SK-N-SH (cell line): ENCODE measurements at regions not wholly inside any gene's neighbourhood (a gene's known extent, or its start where the extent isn't known, plus 50 kb on each side); places are given as distances from the start of the nearest gene placed in this dataset.

ENCODE experiments used
- CTCF ChIA-PET: fragments of 300-600, 350-600 bp; formaldehyde crosslinking; extraction: SDS; loops from one replicate; lab custom pipeline; 2021; lab: Yijun Ruan, JAX
- POLR2A ChIA-PET: fragments of 350-600 bp; sonication (Branson Sonifier 250); formaldehyde crosslinking; extraction: SDS; loops from one replicate; lab custom pipeline; 2020; ENCODE audit warnings: antibody characterized with exemption, inconsistent platforms; lab: Yijun Ruan, JAX
- DNase-seq: peaks from one replicate; pipeline ENCODE4 v3.0.0; 2012
- H2AFZ ChIP-seq: fragments of 200-600 bp; sonication (generic); 2 replicates; pipeline ENCODE4 v1.8.1; 2016; ENCODE audit warnings: antibody characterized with exemption, mild to moderate bottlenecking, low read depth
- H3F3A ChIP-seq: fragments of 200-600 bp; sonication (generic); replicated peaks from 2 replicates; pipeline ENCODE3; 2016; ENCODE audit warnings: antibody characterized with exemption, mild to moderate bottlenecking; ENCODE audit not compliant: insufficient read depth
- H3K27ac ChIP-seq, 2 experiments: fragments of 200-500 bp in 1 of 2; fragments of 200-600 bp in 1 of 2; sonication (Bioruptor generic) in 1 of 2; sonication (generic), shearing (Covaris generic) in 1 of 2; 2 replicates each; pipeline versions ENCODE4 v1.5.1 to v1.6.1; 2014 to 2016; ENCODE audit warnings: low read depth in 2 of 2, inconsistent platforms in 1 of 2, low read length in 1 of 2, mild to moderate bottlenecking in 1 of 2, mixed read lengths in 1 of 2
- H3K27me3 ChIP-seq: fragments of 200-600 bp; sonication (generic), shearing (Covaris generic); 2 replicates; pipeline ENCODE4 v1.6.1; 2016; ENCODE audit warnings: mixed run types; ENCODE audit not compliant: insufficient read depth
- H3K36me3 ChIP-seq, 2 experiments: fragments of 200-500 bp in 1 of 2; fragments of 200-600 bp in 1 of 2; sonication (Bioruptor generic) in 1 of 2; sonication (generic) in 1 of 2; replicated peaks in 1 of 2; 2 replicates each; pipeline versions ENCODE3 to v1.5.1; 2014 to 2016; ENCODE audit warnings: low read length in 1 of 2, mild to moderate bottlenecking in 1 of 2; ENCODE audit not compliant: insufficient read depth in 2 of 2, control insufficient read depth in 1 of 2
- H3K4me1 ChIP-seq, 2 experiments: fragments of 200-500 bp in 1 of 2; fragments of 200-600 bp in 1 of 2; sonication (Bioruptor generic) in 1 of 2; sonication (generic), shearing (Covaris generic) in 1 of 2; 2 replicates each; pipeline versions ENCODE4 v1.5.1 to v1.6.1; 2014 to 2016; ENCODE audit warnings: low read depth in 1 of 2, low read length in 1 of 2, mixed run types in 1 of 2; ENCODE audit not compliant: insufficient read depth in 2 of 2, control insufficient read depth in 1 of 2
- H3K4me2 ChIP-seq: fragments of 200-600 bp; sonication (generic), shearing (Covaris generic); 2 replicates; pipeline ENCODE4 v1.6.1; 2017; ENCODE audit warnings: mixed run types
- H3K4me3 ChIP-seq, 2 experiments: fragments of 200-500 bp in 1 of 2; fragments of 200-600 bp in 1 of 2; sonication (Bioruptor generic) in 1 of 2; sonication (generic), shearing (Covaris generic) in 1 of 2; 2 replicates each; pipeline versions ENCODE4 v1.5.1 to v1.8.1; 2014 to 2016; ENCODE audit warnings: low read depth in 2 of 2, inconsistent platforms in 1 of 2, low read length in 1 of 2, mild to moderate bottlenecking in 1 of 2, mixed read lengths in 1 of 2, moderate library complexity in 1 of 2
- H3K79me2 ChIP-seq: fragments of 200-600 bp; sonication (generic); 2 replicates; pipeline ENCODE4 v1.8.1; 2017; ENCODE audit warnings: mild to moderate bottlenecking; ENCODE audit not compliant: insufficient read depth
- H3K9ac ChIP-seq: fragments of 200-600 bp; sonication (generic); 2 replicates; pipeline ENCODE4 v1.6.1; 2017; ENCODE audit warnings: mixed run types
- H3K9me2 ChIP-seq: fragments of 200-600 bp; sonication (generic); 2 replicates; pipeline ENCODE4 v1.6.1; 2017; ENCODE audit warnings: mixed run types
- H3K9me3 ChIP-seq: fragments of 200-600 bp; sonication (generic); 2 replicates; pipeline ENCODE4 v1.6.1; 2017; ENCODE audit warnings: mixed run types, mild to moderate bottlenecking, moderate library complexity
- H4K20me1 ChIP-seq: fragments of 200-600 bp; sonication (generic); 2 replicates; pipeline ENCODE4 v1.6.1; 2017; ENCODE audit warnings: mild to moderate bottlenecking, mixed run types; ENCODE audit not compliant: insufficient read depth
- CHD2 ChIP-seq: fragments of 150-350 bp; IDR thresholded peaks from 2 replicates; pipeline ENCODE4 v1.6.1; 2018; ENCODE audit warnings: low read length; ENCODE audit not compliant: partially characterized antibody
- ELF1 ChIP-seq: IDR thresholded peaks from 2 replicates; pipeline ENCODE4 v1.4.0; 2012
- EP300 ChIP-seq, 2 experiments: IDR thresholded peaks; 2 replicates each; pipeline versions ENCODE4 v1.4.0 to v1.6.1; 2012; ENCODE audit warnings: borderline replicate concordance in 1 of 2, low read depth in 1 of 2, low read length in 1 of 2
- EZH2phosphoT487 ChIP-seq: fragments of 200-600 bp; sonication (generic); IDR thresholded peaks from 2 replicates; pipeline ENCODE4 v1.6.1; 2017; ENCODE audit warnings: low read depth, mixed run types, mild to moderate bottlenecking, antibody characterized with exemption, moderate library complexity, borderline replicate concordance
- FOXJ3 ChIP-seq: sonication (generic); formaldehyde crosslinking; IDR thresholded peaks from 2 replicates; pipeline ENCODE4 v1.5.1; 2020; ENCODE audit warnings: mild to moderate bottlenecking, missing genetic modification reagents
- FOXM1 ChIP-seq: IDR thresholded peaks from 2 replicates; pipeline ENCODE4 v1.4.0; 2012; ENCODE audit warnings: low read depth, mild to moderate bottlenecking
- GABPA ChIP-seq: IDR thresholded peaks from 2 replicates; pipeline ENCODE4 v1.4.0; 2012; ENCODE audit warnings: low read depth, mild to moderate bottlenecking
- MEF2A ChIP-seq: IDR thresholded peaks from 2 replicates; pipeline ENCODE4 v1.4.0; 2012; ENCODE audit warnings: low read depth, borderline replicate concordance
- NFIC ChIP-seq: IDR thresholded peaks from 2 replicates; pipeline ENCODE4 v1.4.0; 2012; ENCODE audit warnings: borderline replicate concordance
- NRF1 ChIP-seq: IDR thresholded peaks from 2 replicates; pipeline ENCODE4 v1.6.1; 2012; ENCODE audit warnings: low read depth, mild to moderate bottlenecking, low read length
- POLR2AphosphoS5 ChIP-seq: IDR thresholded peaks from 2 replicates; pipeline ENCODE4 v1.6.1; 2012; ENCODE audit warnings: low read depth, low read length
- RCOR1 ChIP-seq: fragments of 150-350 bp; IDR thresholded peaks from 2 replicates; pipeline ENCODE4 v1.6.1; 2017; ENCODE audit warnings: antibody characterized with exemption, low read length
- RFX5 ChIP-seq: IDR thresholded peaks from 2 replicates; pipeline ENCODE4 v1.6.1; 2012; ENCODE audit warnings: mild to moderate bottlenecking, improper control_type of control experiment, low read length
- RXRA ChIP-seq: IDR thresholded peaks from 2 replicates; pipeline ENCODE4 v1.4.0; 2012; ENCODE audit warnings: low read depth, mild to moderate bottlenecking, borderline replicate concordance
- SMC3 ChIP-seq: IDR thresholded peaks from 2 replicates; pipeline ENCODE4 v1.6.1; 2012; ENCODE audit warnings: low read depth, low read length, improper control_type of control experiment
- TCF12 ChIP-seq: IDR thresholded peaks from 2 replicates; pipeline ENCODE4 v1.4.0; 2012
- TEAD4 ChIP-seq: IDR thresholded peaks from 2 replicates; pipeline ENCODE4 v1.4.0; 2012; ENCODE audit warnings: mild to moderate bottlenecking, borderline replicate concordance; ENCODE audit not compliant: insufficient read depth
- YY1 ChIP-seq: IDR thresholded peaks from 2 replicates; pipeline ENCODE4 v1.4.0; 2012; ENCODE audit warnings: low read depth, mild to moderate bottlenecking
- WGBS: methylation state at CpG from one replicate; pipeline ENCODE4 v1.1.6; 2017; ENCODE audit warnings: low lambda C conversion rate; 5-methylcytosine and 5-hydroxymethylcytosine counted together
- TF ChIP-seq, protein P1 (sequence below): IDR thresholded peaks from 2 replicates; pipeline ENCODE4; 2012
- TF ChIP-seq, protein P2 (sequence below): IDR thresholded peaks from 2 replicates; pipeline ENCODE4 v1.4.0; 2012; ENCODE audit warnings: low read depth, borderline replicate concordance
- TF ChIP-seq, protein P3 (sequence below): fragments of 150-350 bp; IDR thresholded peaks from 2 replicates; pipeline ENCODE4 v1.6.1; 2016; ENCODE audit warnings: mild to moderate bottlenecking, low read depth, low read length
- TF ChIP-seq, protein P4 (sequence below): fragments of 150-350 bp; IDR thresholded peaks from 2 replicates; pipeline ENCODE4 v1.6.1; 2017; ENCODE audit warnings: antibody characterized with exemption, low read length, low read depth, borderline replicate concordance

DNA sequence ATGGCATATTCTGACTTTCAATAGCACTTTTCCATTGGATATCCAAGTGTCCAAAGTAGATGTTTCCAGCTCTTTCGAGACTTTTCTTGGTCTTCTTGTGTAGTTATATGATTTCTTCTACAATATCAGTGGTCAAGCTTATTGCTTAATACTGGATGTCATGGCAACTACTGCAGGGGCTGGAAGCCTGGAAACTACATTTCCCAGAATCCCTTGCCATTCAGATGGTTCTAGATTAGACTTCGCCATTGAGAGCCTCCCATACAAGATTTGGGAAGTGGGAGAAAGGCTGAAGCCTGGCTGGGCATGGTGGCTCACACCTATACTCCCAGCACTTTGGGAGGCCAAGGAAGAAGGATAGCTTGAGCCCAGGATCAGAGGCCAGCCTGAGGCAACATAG lies 153.6 kb downstream of the C16orf95 start:
- Histone ChIP-seq H3K36me3 (no peaks in the 10 kb centered on the region), H3K79me2 (no peaks in the 10 kb centered on the region), H3K4me3 (no peak overlapping the region), H4K20me1 (no peaks in the 10 kb centered on the region), H3K4me1 (no peaks in the 10 kb centered on the region), H3K9me2 (no peaks in the 10 kb centered on the region), H3K4me2 (no peak overlapping the region), H3F3A (no peaks in the 10 kb centered on the region), H3K9me3 (no peaks in the 10 kb centered on the region), H2AFZ (no peak overlapping the region), H3K27me3 (peaks cover 42% of the 10 kb centered on the region), H3K27ac (no peak overlapping the region), H3K9ac (no peak overlapping the region)
- ChIA-PET POLR2A (no interaction called here), CTCF (no interaction called here)
- no peak for DNase-seq
- 3% methylated on average over 2 of the region's 2 CpGs for WGBS
- TF ChIP-seq, protein P1, sequence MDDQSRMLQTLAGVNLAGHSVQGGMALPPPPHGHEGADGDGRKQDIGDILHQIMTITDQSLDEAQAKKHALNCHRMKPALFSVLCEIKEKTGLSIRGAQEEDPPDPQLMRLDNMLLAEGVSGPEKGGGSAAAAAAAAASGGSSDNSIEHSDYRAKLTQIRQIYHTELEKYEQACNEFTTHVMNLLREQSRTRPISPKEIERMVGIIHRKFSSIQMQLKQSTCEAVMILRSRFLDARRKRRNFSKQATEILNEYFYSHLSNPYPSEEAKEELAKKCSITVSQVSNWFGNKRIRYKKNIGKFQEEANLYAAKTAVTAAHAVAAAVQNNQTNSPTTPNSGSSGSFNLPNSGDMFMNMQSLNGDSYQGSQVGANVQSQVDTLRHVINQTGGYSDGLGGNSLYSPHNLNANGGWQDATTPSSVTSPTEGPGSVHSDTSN = no peak
- TF ChIP-seq RCOR1 (no peak), SMC3 (no peak), YY1 (no peak), POLR2AphosphoS5 (no peak), RFX5 (no peak), NRF1 (no peak), RXRA (no peak), EZH2phosphoT487 (no peak), FOXJ3 (CRISPR knock-in tag) (no peak)
- TF ChIP-seq, protein P2, sequence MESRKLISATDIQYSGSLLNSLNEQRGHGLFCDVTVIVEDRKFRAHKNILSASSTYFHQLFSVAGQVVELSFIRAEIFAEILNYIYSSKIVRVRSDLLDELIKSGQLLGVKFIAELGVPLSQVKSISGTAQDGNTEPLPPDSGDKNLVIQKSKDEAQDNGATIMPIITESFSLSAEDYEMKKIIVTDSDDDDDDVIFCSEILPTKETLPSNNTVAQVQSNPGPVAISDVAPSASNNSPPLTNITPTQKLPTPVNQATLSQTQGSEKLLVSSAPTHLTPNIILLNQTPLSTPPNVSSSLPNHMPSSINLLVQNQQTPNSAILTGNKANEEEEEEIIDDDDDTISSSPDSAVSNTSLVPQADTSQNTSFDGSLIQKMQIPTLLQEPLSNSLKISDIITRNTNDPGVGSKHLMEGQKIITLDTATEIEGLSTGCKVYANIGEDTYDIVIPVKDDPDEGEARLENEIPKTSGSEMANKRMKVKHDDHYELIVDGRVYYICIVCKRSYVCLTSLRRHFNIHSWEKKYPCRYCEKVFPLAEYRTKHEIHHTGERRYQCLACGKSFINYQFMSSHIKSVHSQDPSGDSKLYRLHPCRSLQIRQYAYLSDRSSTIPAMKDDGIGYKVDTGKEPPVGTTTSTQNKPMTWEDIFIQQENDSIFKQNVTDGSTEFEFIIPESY = no peak
- TF ChIP-seq, protein P3, sequence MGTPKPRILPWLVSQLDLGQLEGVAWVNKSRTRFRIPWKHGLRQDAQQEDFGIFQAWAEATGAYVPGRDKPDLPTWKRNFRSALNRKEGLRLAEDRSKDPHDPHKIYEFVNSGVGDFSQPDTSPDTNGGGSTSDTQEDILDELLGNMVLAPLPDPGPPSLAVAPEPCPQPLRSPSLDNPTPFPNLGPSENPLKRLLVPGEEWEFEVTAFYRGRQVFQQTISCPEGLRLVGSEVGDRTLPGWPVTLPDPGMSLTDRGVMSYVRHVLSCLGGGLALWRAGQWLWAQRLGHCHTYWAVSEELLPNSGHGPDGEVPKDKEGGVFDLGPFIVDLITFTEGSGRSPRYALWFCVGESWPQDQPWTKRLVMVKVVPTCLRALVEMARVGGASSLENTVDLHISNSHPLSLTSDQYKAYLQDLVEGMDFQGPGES = no peak

DNA sequence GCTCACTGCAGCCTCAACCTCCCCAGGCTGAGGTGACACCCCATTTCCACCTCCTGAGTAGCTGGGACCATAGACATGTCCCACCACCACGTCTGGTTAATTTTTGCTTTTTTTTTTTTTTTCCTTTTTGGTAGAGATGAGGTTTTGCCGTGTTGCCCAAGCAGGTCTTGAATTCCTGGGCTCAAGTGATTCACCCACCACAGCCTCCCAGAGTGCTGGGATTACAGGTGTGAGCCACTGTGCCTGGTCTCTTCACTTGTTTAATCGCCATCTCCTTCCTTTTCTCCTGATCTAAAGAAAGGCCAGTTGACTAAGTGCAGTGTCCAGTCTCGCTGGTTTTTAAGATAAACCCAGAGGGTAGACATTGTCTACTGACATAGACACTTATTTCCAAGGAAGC lies 152.0 kb downstream of the C16orf95 start:
- no peak overlapping the region for H3K27ac ChIP-seq
- no peak for DNase-seq
- no peaks in the 10 kb centered on the region for H3K9me3 ChIP-seq
- POLR2A ChIA-PET = no interaction called here
- H2AFZ ChIP-seq = no peak overlapping the region
- H3K27me3 ChIP-seq = peaks cover 28% of the 10 kb centered on the region
- H3K4me1 ChIP-seq = no peaks in the 10 kb centered on the region
- no peaks in the 10 kb centered on the region for H3F3A ChIP-seq
- H4K20me1 ChIP-seq = no peaks in the 10 kb centered on the region
- no peak overlapping the region for H3K4me2 ChIP-seq
- H3K36me3 ChIP-seq = no peaks in the 10 kb centered on the region
- no peak overlapping the region for H3K9ac ChIP-seq
- H3K4me3 ChIP-seq = no peak overlapping the region
- no peaks in the 10 kb centered on the region for H3K9me2 ChIP-seq
- CTCF ChIA-PET = no interaction called here
- H3K79me2 ChIP-seq = no peaks in the 10 kb centered on the region
- 4% methylated on average over 4 of the region's 4 CpGs for WGBS
- TF ChIP-seq, protein P3 = no peak
- no peak for TF ChIP-seq NFIC
- no peak for TF ChIP-seq GABPA
- no peak for TF ChIP-seq FOXM1
- TF ChIP-seq EP300 (IDR thresholded peaks at IDR 0.05; ENCODE audit: borderline replicate concordance in 1 of 2, low read depth in 1 of 2, low read length in 1 of 2) = no peak
- TF ChIP-seq, protein P4, sequence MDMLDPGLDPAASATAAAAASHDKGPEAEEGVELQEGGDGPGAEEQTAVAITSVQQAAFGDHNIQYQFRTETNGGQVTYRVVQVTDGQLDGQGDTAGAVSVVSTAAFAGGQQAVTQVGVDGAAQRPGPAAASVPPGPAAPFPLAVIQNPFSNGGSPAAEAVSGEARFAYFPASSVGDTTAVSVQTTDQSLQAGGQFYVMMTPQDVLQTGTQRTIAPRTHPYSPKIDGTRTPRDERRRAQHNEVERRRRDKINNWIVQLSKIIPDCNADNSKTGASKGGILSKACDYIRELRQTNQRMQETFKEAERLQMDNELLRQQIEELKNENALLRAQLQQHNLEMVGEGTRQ = no peak
- no peak for TF ChIP-seq SMC3
- no peak for TF ChIP-seq RCOR1
- no peak for TF ChIP-seq CHD2
- no peak for TF ChIP-seq ELF1
- TF ChIP-seq, protein P1 = no peak
- TF ChIP-seq MEF2A = no peak
- TF ChIP-seq NRF1 = no peak
- no peak for TF ChIP-seq TCF12
- TF ChIP-seq FOXJ3 (CRISPR knock-in tag) = no peak
- TF ChIP-seq TEAD4 = no peak
